Stimulated activated CD8-positive, alpha-beta memory T cell treated with anti-CD3 and anti-CD28 coated beads, Interleukin-4, amount 100 ng/mL, for 4 hours (primary cell): ENCODE measurements at regions not wholly inside any gene's neighbourhood (a gene's known extent, or its start where the extent isn't known, plus 50 kb on each side); places are given as distances from the start of the nearest gene placed in this dataset.
"Not testable (repeated sequence)": the region's sequence is repeated elsewhere in the genome, so short reads cannot be mapped to it uniquely, and the experiment has no call there.

Source experiments
- DNase-seq, 2 donors: peaks; one replicate each; pipeline ENCODE4 v3.0.0-alpha.2; 2020; ENCODE audit warnings: low read depth in 2 of 2, low spot score in 1 of 2

DNA sequence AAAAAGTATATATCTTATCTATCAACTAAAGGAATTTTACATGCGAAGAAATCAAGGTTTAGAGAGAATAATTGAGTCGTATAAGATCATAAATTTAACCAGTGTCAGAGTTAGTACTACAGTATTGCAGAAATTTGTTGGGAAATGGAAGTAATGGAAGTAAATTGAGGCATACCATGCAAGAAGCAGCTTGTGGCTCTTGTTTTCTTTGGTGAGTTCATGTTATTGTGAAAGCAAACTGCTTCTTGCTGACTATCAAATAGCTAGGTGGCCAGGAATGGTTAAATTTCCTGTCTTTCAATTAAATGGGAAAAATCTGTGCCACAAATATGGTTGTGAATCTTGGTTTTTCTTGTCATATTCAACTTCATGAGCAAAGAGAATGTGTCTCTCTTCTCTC, 652.7 kb downstream of the LMO4 start:
- no peak for DNase-seq

DNA sequence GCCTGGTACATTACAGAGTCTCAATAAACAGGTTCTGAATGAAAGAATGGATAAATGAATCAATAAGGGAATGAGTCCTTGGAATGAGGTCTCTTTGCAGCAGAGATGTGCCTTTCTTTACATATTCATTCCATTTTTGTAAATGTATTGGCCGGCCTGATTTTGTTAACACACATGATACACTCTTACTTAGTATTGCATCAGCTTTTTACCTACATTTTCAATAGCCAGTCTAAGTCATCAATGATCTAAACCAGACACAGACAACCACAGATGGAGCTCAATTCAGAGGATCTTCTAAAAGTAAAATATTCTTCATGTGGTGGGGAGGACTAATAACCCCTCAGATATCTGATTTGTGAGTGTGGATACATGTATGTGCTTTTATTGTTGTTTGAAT, 653.1 kb downstream of the LMO4 start:
- DNase-seq = no peak

DNA sequence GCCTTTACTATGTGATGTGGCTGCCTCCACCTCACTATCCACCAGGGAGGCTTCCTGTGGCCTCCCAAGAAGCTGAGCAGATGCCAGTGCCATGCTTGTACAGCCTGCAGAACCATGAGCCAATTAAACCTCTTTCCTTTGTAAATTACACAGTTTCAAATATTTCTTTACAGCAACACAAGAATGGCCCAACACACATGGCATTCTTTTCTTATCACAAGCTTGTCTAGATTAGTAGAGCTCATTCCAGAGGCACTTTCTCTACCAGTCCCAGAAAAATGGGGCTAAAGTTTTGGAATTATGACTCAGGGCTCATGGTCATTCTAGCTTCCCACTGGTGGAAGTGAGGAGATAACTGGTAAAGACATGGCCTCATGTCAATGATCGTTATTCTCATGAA, 655.2 kb downstream of the LMO4 start:
- DNase-seq = no peak

DNA sequence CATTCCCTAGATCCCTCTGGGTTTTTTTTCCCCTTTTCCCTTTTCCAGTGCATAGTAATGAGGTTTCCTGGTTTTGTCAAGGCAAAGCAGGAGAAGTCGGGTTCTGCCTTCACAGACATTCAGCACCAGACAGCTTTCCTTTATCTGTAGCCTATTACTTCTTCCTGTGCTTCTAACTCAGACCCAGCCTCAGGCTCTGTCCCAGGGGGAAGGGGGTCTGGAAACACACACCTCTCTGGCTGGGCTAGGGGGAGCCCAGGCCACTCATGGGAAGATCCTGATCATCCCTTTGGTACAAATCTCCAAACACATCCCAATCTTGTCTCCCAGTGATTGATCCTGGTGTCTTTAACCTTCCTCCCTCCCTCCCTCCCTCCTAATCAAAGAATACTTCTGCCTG, 656.4 kb downstream of the LMO4 start:
- DNase-seq = no peak

- DNase-seq = no peak
Measured at GRCh38 chr1:87986130-87986866, 657.6 kb downstream of the LMO4 start.

DNA sequence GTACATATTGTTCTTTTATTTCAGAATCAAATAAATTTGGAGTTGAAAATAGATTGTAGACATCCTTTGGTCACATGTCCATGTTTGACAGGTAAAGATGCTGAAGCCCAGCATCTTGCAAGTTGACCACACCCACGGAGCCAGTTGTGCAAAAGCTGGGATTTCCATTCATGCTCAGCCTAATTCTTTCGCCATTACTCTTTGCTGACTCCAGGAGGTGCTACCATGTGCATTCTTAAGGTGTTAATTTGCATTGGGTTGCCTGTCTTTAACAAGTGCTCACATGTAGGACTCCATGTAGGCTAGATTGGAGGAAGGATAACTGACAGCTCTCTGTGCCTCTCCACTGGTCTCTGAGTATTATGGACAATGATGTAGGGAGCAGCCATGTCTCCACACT, 660.7 kb downstream of the LMO4 start:
- no peak for DNase-seq

GRCh38 chr1:87992536-87992935, 663.9 kb downstream of the LMO4 start:
- DNase-seq = not testable (repeated sequence)

DNA sequence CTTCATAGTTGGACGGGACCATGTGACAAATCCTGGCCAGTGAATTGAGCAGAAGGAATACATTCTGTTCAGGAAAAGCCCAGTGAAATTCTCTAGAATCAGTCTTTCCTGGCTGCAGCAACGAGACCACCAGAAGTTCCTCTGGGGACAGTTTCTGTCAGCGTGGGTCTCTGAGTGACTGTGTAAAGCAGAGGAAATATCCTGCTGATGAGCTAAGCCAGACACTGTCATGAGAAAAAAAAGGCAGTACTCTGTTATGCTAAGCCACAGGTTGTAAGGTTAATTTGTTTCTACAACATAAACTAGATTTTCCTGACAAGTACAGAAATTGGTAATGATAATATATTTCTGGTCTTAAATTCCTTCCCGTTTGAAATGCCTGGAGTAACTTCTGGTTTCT, 664.4 kb downstream of the LMO4 start:
- no peak for DNase-seq

GRCh38 chr1:87999852-88000251, 671.2 kb downstream of the LMO4 start:
- DNase-seq = no peak

DNA sequence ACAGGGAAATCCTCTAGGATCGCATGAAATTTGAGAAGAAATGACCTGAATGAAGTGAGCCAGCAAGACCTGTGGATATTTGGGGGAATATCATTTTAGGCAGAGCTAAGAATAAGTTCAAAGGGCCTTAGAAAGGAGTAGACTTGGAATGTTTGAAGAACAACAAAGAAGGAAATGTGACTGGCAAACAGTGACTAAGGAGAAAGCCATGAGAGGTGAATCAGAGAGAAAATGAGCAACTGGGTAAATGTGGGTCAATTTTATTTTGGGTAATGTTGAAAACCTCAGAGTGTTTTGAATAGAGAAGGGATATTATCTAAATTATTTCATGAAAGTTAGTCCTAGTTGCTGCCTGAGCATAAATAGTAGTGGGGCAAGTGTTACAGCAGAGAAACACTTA, 672.8 kb downstream of the LMO4 start:
- no peak for DNase-seq

DNA sequence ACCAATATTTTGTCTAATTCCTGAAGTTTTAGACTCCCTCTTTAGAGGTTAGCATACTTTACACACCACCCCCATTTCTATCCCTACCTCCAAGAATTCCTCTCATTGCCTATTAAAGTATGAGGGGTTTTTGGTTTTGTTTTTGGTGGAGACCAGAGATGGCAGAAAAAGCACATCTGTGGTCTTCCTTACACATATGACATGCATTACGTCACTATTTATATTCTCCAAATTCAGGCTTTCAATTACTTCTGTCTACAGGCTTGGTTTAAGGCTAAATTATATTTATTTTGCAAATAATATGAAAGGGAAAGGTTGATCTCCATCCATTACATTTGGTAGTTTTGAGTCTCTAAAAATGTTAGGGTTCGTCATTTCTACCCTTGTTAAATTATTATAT, 674.6 kb downstream of the LMO4 start:
- DNase-seq = no peak

GRCh38 chr1:88009916-88010315, 674.2 kb upstream of the PKN2 start:
- DNase-seq = no peak

GRCh38 chr1:88013485-88013884, 670.6 kb upstream of the PKN2 start:
- DNase-seq = no peak

GRCh38 chr1:88014131-88014530, 669.9 kb upstream of the PKN2 start:
- no peak for DNase-seq

DNA sequence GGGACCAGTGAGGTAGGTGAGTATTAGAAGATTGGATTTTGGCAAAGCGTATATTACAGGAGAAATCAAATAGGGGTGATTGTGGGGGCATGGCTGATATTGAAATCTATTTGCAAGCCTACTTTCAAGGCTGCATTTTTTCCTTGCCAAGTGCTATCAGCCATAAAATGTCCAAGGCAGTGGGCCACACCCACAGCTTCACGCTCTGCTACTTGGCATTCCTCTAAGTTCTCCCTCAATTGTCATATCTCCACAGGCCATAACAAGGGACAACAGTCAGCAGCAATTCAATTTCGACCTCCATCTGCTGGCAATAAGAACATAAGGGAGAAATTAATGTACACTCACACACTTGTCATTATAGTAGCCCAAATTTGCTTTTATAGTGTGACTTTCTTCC, 667.1 kb upstream of the PKN2 start:
- no peak for DNase-seq

DNA sequence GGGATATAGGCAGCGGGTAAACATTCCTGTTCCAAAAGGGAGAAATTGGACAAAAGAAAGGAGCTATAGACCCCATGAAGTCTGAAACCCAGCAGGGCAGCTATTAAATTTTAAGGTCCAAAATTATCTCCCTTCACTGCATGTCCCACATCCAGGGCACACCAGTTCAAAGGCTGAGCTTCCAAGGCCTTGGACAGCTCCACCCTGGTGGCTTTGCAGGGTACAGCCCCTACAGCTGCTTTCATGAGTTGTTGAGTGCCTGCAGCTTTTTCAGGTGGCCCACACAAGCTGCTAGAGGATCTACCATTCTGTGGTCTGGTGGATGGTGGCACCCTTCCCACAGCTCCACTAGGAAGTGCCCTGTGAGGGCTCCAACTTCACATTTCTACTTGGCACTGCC, 662.5 kb upstream of the PKN2 start:
- DNase-seq = no peak

- no peak for DNase-seq
Measured at GRCh38 chr1:88022516-88022915, 661.6 kb upstream of the PKN2 start.

DNA sequence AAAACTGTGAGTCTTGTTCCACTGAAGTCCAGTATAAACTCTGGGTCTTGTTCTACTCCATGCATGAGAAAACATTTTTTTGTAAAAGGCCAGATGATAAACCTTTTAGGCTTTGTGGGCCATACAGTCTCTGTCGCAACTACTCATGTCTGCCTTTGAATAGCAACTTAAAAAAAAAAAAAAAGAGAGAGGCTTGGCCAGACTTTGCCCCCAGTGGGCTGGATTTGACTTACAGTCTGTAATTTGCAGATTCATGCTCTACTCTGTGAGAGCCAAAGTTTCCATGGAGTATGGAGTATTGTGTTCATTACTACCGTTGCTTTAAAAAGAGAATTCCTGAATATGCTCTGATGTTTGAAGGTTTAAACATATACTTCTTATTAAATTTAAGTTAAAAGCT, 654.9 kb upstream of the PKN2 start:
- DNase-seq = no peak

DNA sequence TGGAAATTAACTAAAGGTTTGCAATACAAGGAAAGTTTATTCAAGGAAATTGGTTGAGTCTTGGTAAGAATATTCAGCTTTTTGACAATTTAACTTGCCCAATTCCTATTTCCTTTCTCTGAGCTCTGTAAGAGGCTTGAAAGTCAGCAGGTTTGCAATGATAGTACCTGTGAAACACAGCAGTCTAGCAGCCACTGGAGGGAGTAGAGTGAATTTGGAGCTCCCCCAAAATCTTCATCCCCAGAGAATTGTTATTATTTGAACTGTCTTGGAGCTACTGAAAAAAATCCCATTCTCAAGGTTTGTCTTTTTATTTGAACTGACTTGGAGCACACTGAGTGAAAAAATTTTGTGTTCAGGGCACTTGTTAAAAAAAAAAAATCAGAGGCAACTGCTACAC, 654.2 kb upstream of the PKN2 start:
- no peak for DNase-seq

- DNase-seq = no peak
Measured at GRCh38 chr1:88035578-88035977, 648.5 kb upstream of the PKN2 start.

DNA sequence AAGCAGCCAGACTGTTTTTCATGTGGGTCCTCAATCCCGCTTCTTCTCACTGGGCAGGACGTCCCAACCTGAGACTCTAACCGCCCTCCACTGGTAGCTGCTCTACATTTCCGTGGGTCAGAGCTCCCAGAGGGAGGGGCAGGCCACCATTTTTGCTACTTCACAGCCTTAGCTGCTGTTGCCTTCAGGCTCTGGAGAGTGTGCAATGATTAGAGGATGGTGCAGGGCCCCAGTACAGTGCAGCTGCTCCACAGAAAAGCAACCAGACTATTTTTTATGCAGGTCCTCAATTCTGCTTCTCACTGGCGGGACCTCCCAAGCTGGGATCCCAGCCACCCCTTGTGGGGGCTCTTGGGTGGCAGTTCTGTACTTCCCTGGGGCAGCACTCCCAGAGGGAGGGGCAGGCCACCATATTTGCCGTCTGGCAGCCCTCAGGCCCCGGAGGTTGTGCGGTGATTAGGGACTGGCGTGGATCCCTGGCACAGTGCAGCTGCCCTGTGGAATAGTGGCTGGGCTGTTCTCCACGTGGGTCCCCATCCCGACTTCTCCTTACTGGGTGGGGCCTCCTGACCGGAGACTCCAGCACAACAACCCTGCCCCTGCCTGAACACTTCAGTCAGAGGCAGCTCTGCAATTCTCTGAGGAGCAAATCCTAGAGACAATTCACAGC, 647.6 kb upstream of the PKN2 start:
- no peak for DNase-seq

GRCh38 chr1:88039240-88039639, 644.8 kb upstream of the PKN2 start:
- DNase-seq = no peak

DNA sequence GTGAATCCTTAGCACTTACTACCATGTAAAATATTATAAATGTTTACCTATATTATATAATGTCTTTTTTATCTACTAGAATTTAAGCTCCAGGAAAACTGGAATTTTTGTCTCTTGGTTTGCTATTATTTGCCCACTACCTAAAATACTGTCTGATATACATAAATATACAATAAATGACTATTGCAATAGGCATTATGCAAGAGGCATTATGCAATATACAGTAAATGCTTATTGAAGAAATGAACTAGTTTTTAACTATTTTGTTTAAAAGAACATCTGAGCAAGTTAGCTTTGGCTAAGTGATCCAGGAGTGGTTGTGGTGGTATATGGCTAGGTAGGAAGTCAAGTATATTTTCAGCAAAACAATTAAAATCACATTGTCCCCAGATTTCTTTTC, 640.2 kb upstream of the PKN2 start:
- no peak for DNase-seq
